PC-9 (cell line): ENCODE measurements at regions not wholly inside any gene's neighbourhood (a gene's known extent, or its start where the extent isn't known, plus 50 kb on each side); places are given as distances from the start of the nearest gene placed in this dataset.

Source experiments
- CTCF ChIP-seq: fragments of 200-600 bp; sonication (generic); conservative IDR thresholded peaks from 2 replicates; pipeline ENCODE4 v1.6.1; 2017; ENCODE audit warnings: mixed run types, antibody characterized with exemption, mild to moderate bottlenecking, moderate library complexity
- EZH2 ChIP-seq: fragments of 200-600 bp; sonication (generic); IDR thresholded peaks from 2 replicates; pipeline ENCODE4 v1.8.0; 2017; ENCODE audit warnings: antibody characterized with exemption, low read depth

GRCh38 chr12:28079539-28079938 is 107.0 kb upstream of the PTHLH start:
- TF ChIP-seq CTCF (no peak), EZH2 (no peak)
